Activated CD4-positive, alpha-beta T cell treated with anti-CD3 and anti-CD28 coated beads for 1 hour (primary cell): ENCODE measurements at regions not wholly inside any gene's neighbourhood (a gene's known extent, or its start where the extent isn't known, plus 50 kb on each side); places are given as distances from the start of the nearest gene placed in this dataset.
"Not testable (repeated sequence)": the region's sequence is repeated elsewhere in the genome, so short reads cannot be mapped to it uniquely, and the experiment has no call there.

Experiments
- DNase-seq: peaks from one replicate; pipeline ENCODE4 v3.0.0-alpha.2; 2020

DNA sequence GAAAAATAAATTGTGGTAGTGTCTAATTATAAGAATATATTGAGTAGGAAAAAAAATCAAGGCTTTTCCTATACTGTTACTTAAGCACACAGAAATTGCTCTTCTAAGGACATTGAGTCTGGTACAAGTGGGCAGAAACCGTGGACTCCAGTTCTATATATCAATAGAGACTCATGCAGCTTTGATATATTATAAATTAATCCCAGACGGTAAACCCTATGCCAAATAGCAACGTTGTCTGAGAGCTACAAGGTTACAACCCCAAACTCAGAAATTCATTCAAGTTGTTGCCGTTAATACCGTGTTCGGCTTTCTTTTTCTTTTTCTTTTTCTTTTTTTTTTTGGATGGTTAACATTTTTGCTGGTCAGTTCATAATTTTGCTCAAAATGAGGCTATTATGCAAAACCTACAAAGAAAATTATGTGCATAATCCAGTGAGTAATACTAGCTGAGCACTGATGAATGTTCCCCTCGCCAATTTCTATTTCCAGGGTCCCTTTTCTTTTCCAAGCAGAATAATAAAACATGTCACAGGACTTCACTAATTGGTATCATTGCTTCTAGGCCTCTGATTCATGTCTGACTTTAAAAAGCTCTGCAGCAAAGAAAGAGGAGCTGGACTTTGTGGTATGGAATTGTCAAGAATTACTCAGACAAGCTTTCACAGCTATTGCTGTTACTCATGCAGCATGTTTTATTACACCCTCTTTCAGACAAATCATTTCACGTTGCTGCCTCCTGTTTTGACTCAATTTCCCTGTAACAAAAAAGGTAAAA, 737.7 kb downstream of the NLGN4X start:
- no peak for DNase-seq

GRCh38 chrX:5474282-5474681, 754.4 kb downstream of the NLGN4X start:
- no peak for DNase-seq

GRCh38 chrX:5458300-5458842, 770.3 kb downstream of the NLGN4X start:
- DNase-seq = no peak

DNA sequence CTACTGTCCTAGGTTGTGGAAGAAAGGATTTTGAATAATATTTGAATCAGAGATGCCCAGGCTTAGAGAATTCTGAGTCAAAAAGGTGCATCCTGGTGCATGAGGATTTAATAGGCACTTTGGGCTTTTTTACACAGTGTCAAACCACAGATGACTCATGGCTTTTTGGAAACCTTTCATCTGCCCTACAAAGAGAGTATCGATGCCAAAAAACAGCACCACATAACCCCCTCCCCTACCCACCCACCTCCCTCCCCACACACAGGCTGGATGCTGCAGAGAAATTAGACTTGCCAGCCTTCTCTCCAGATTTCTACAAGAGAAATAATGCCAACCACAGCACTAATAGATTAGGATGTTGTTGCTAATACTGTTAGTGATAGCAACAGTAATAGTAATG, 779.3 kb downstream of the NLGN4X start:
- no peak for DNase-seq

DNA sequence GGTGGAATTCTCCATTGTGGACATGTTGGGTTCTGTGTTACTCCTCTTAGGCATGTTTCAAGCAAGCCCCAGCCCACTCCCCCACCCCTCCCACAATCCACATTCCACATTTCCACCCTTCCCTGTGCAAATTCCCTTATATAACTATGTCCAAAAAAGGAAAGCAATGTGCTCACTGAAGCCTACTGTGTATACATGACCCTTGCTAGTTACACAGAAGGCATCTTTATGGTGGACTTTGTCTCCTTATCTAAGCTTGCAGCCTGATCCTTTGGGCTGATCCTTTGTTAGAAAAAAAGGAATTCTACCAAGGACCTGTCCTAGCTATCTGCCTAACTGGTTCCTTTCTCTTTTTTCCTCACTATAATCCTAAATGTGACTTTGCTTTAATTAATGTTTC, 796.8 kb downstream of the NLGN4X start:
- DNase-seq = no peak

GRCh38 chrX:5425119-5425518, 803.5 kb downstream of the NLGN4X start:
- no peak for DNase-seq

- no peak for DNase-seq
These were observed 811.3 kb downstream of the NLGN4X start for GRCh38 chrX:5417381-5417780.

GRCh38 chrX:5415738-5416137, 812.9 kb downstream of the NLGN4X start:
- DNase-seq = no peak

- DNase-seq = no peak
These were observed 819.6 kb downstream of the NLGN4X start for GRCh38 chrX:5409106-5409505.

GRCh38 chrX:5402461-5402860, 826.2 kb downstream of the NLGN4X start:
- DNase-seq = no peak

GRCh38 chrX:5399403-5399802, 829.3 kb downstream of the NLGN4X start:
- no peak for DNase-seq

GRCh38 chrX:5397409-5397808, 831.3 kb downstream of the NLGN4X start:
- no peak for DNase-seq

DNA sequence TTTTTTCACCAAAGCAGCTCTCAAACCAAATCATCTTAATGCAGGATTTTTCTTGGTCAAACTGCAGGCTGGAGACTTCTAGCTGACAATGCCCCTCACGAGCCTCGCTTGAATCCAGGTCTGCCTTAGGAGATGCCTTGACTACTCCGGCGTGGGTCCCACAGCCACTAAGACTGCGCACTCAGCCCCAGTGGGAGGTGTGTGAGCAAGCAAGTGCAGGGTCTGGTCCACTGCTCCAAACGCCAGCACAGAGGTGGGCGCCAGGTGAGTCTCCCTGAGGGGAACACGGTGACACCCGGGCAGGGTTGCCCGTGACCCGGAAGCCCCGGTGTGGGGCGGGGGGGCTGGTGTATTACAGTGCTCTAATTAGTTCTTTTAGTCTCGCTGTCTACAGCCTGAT, 838.3 kb downstream of the NLGN4X start:
- DNase-seq = no peak

DNA sequence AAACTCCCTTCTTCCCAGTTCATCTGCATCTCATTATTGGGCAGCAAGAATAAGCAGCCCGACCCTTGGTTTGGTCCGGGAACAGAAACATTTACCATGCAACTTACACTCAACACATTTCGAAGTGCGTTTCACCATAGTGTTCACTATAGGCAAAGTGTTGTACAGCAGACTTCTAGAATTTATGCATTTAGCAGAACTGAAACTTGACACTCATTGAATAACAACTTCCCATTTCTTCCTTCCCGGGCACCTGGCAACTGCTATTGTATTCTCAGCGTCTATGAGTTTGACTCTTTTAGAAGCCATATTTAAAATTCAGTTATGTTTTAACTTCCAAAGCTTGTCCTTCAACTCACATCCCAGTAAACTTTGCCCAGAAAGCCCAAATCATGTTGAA, 840.6 kb downstream of the NLGN4X start:
- DNase-seq = no peak

GRCh38 chrX:5380426-5380825, 848.2 kb downstream of the NLGN4X start:
- no peak for DNase-seq

GRCh38 chrX:5341902-5342301, 886.8 kb downstream of the NLGN4X start:
- no peak for DNase-seq

- no peak for DNase-seq
These were observed 891.5 kb downstream of the NLGN4X start for GRCh38 chrX:5337160-5337559.

GRCh38 chrX:5324546-5324945, 904.1 kb downstream of the NLGN4X start:
- no peak for DNase-seq

DNA sequence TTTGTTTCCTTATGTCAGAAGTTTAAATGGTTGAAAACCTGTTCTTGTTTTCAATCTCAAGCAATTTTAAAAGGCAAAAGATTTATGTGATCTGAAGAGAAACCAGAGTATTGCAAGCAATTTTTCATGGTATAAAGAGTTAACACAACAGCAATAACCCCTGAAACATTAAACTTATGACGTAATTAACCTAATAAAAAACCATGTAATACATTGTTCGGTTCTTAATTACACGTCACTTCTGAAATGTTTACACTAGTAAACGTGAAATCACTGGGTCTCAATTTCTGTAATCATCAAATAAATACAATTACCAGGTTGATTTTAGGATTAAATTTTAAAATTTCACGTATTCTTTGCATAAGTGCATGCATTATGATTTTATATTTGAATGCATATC, 914.5 kb downstream of the NLGN4X start:
- no peak for DNase-seq

DNA sequence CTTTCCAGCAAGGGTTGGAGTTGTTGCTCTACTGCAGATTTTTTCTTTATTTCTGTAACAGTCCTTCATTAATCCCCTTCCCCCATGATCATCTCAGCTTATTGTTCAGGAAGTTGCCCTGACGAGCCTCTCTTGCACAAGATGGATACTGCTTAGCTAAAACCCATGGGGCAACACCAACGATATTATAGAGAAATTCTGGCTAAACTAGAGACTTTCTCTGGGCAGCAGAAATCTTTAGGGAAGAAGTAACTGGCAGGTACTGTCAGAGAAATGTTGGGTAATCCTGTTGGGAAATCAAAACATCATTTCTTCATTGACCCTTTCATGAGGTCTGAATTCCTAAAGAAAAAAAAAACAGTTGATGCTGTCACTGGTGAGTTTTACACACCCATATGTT, 921.3 kb downstream of the NLGN4X start:
- no peak for DNase-seq

DNA sequence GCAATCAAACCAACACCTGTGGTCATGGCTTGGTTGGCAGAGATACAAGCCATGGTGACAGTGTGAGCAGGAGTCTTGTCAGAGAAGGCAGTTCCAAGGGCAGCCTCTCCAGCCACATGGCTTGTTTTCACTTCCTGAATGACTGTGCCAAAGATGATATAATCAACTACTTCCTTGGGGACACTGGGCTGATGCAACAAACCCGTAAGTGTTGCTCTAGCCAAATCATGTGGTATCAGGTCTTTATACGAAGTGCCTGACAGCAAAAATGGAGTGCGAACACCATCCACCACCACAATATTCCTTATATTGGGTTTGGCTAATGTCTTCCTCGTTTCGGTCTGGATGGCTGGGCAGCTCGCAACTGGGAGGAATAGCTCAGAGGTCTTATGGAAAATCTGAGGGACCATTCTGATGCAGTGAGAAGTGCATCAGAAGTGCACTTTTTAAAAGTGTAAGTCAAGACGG, 922.0 kb downstream of the NLGN4X start:
- no peak for DNase-seq

DNA sequence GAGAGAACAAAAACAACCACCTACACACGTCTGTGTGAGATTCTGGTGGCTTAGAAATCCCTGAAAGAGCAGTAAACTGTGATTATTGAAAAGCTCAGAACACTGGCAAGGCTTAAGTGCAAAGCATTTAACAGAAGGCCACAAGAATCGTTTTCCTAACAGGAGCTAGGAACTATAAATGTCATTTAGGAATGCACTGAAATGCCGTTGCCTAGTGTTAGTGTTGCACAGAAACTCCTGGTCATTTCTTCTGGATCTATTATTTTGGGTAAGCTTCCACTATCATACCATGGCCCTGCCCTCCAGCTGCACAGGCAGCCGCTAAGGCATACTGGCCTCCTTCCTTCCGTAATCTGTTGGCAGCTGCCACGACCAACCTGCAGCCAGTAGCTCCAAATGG, 923.2 kb downstream of the NLGN4X start:
- DNase-seq = no peak

- no peak for DNase-seq
These were observed 933.7 kb downstream of the NLGN4X start for GRCh38 chrX:5295004-5295403.

- no peak for DNase-seq
These were observed 938.0 kb downstream of the NLGN4X start for GRCh38 chrX:5290635-5291034.

GRCh38 chrX:5289949-5290348, 938.7 kb downstream of the NLGN4X start:
- not testable (repeated sequence) for DNase-seq
